Caco-2 (cell line): ENCODE measurements at regions not wholly inside any gene's neighbourhood (a gene's known extent, or its start where the extent isn't known, plus 50 kb on each side); places are given as distances from the start of the nearest gene placed in this dataset.

Experiments
- BruUV-seq: library from RNA; stranded (reverse); fragments of 400-500 nt; replicated peaks from 2 replicates; lab custom pipeline; 2021; lab: Mats Ljungman, UMichigan
- CTCF ChIA-PET: fragments of 300-600 bp; sonication (Branson Sonifier 250); formaldehyde crosslinking; loops from one replicate; lab custom pipeline; 2022; ENCODE audit warnings: antibody characterized with exemption; lab: Charles Lee
- POLR2A ChIA-PET: fragments of 300-600 bp; sonication (Branson Sonifier 250); formaldehyde crosslinking; loops from one replicate; lab custom pipeline; 2022; ENCODE audit warnings: antibody characterized with exemption; lab: Charles Lee
- DNase-seq, 2 experiments: peaks; one replicate each; pipeline versions ENCODE4 v3.0.0 to v3.0.0-alpha.2; 2020 to 2022
- H3K27me3 ChIP-seq: replicated peaks from 2 replicates; pipeline ENCODE4 v1.6.0; 2011; ENCODE audit warnings: low read length; ENCODE audit not compliant: control insufficient read depth, insufficient read depth
- H3K36me3 ChIP-seq: 2 replicates; pipeline ENCODE4 v1.5.1; 2011; ENCODE audit warnings: low read length; ENCODE audit not compliant: control insufficient read depth, insufficient read depth
- H3K4me1 ChIP-seq: fragments of 250-450 bp; sonication (Bioruptor Pico); 2 replicates; pipeline ENCODE4 v1.5.1; 2020; ENCODE audit warnings: mild to moderate bottlenecking
- H3K4me3 ChIP-seq: 2 replicates; pipeline ENCODE4 v1.5.1; 2011; ENCODE audit warnings: low read depth, mild to moderate bottlenecking, control low read depth, low read length
- H3K9me3 ChIP-seq: fragments of 250-450 bp; sonication (Bioruptor Pico); 2 replicates; pipeline ENCODE4 v1.5.1; 2020; ENCODE audit warnings: mild to moderate bottlenecking, moderate library complexity
- H3K27ac Mint-ChIP-seq: one replicate; pipeline ENCODE4 v1.8.0; 2022; ENCODE audit warnings: mixed read lengths; ENCODE audit not compliant: unreplicated experiment
- H3K27me3 Mint-ChIP-seq: one replicate; pipeline ENCODE4 v1.8.0; 2022; ENCODE audit warnings: mixed read lengths; ENCODE audit not compliant: insufficient read depth, unreplicated experiment
- H3K36me3 Mint-ChIP-seq: one replicate; pipeline ENCODE4 v1.8.0; 2022; ENCODE audit warnings: mild to moderate bottlenecking, mixed read lengths; ENCODE audit not compliant: insufficient read depth, unreplicated experiment
- H3K4me1 Mint-ChIP-seq: one replicate; pipeline ENCODE4 v1.8.0; 2022; ENCODE audit warnings: low read depth, mixed read lengths; ENCODE audit not compliant: unreplicated experiment
- H3K4me3 Mint-ChIP-seq: one replicate; pipeline ENCODE4 v1.8.0; 2022; ENCODE audit warnings: mild to moderate bottlenecking, moderate library complexity, mixed read lengths; ENCODE audit not compliant: unreplicated experiment
- H3K9me3 Mint-ChIP-seq: one replicate; pipeline ENCODE4 v1.8.0; 2022; ENCODE audit warnings: mixed read lengths; ENCODE audit not compliant: unreplicated experiment
- intact Hi-C: fragments of 100-400 bp; cut with micrococcal nuclease; formaldehyde crosslinking; loops from one replicate; pipeline ENCODE4 v1.10.0; 2022; ENCODE audit not compliant: unreplicated experiment
- TF ChIP-seq, protein P1 (sequence below), 2 experiments: fragments of 200-600 bp in 1 of 2; IDR thresholded peaks; 1 replicate in 1 of 2; 2 replicates in 1 of 2; pipeline versions ENCODE4 v1.5.1 to v1.8.0; 2011 to 2022; ENCODE audit warnings: antibody characterized with exemption in 1 of 2, control low read depth in 1 of 2, inconsistent platforms in 1 of 2, low read depth in 1 of 2, low read length in 1 of 2, mild to moderate bottlenecking in 1 of 2, moderate library complexity in 1 of 2; ENCODE audit not compliant: insufficient read depth in 1 of 2, severe bottlenecking in 1 of 2, unreplicated experiment in 1 of 2

DNA sequence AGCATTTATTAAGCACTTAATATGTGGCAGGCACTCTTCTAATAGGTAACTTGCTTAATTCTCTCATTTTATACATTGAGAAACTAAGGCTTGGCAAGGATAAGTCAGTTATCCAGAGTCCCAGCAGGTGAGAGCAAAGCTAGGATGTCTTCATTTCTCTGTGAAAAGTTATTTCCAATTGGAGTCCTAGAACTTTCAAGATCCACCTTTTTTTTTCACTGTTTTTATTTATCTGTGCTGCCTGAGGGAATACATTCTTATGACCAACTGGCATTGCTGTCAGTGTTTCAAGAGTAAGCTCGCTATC is 56.2 kb upstream of the ETAA1 start:
- Histone ChIP-seq H3K9me3 (no peaks in the 10 kb centered on the region), H3K36me3 (no peaks in the 10 kb centered on the region), H3K27me3 (no peaks in the 10 kb centered on the region), H3K4me3 (no peak overlapping the region), H3K4me1 (no peaks in the 10 kb centered on the region)
- DNase-seq, result no peak
- H3K4me1 Mint-ChIP-seq, result no peaks in the 10 kb centered on the region
- no TSS peak for BruUV-seq
- H3K9me3 Mint-ChIP-seq, result peaks cover 10% of the 10 kb centered on the region
- peaks cover 10% of the 10 kb centered on the region for H3K27me3 Mint-ChIP-seq
- CTCF ChIA-PET, result no interaction called here
- H3K27ac Mint-ChIP-seq, result no peak overlapping the region
- TF ChIP-seq, protein P1, sequence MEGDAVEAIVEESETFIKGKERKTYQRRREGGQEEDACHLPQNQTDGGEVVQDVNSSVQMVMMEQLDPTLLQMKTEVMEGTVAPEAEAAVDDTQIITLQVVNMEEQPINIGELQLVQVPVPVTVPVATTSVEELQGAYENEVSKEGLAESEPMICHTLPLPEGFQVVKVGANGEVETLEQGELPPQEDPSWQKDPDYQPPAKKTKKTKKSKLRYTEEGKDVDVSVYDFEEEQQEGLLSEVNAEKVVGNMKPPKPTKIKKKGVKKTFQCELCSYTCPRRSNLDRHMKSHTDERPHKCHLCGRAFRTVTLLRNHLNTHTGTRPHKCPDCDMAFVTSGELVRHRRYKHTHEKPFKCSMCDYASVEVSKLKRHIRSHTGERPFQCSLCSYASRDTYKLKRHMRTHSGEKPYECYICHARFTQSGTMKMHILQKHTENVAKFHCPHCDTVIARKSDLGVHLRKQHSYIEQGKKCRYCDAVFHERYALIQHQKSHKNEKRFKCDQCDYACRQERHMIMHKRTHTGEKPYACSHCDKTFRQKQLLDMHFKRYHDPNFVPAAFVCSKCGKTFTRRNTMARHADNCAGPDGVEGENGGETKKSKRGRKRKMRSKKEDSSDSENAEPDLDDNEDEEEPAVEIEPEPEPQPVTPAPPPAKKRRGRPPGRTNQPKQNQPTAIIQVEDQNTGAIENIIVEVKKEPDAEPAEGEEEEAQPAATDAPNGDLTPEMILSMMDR (IDR thresholded peaks at IDR 0.05; ENCODE audit: insufficient read depth in 1 of 2, low read depth in 1 of 2, low read length in 1 of 2, severe bottlenecking in 1 of 2, unreplicated experiment in 1 of 2), result no peak
- POLR2A ChIA-PET, result no interaction called here
- no peaks in the 10 kb centered on the region for H3K36me3 Mint-ChIP-seq
- intact Hi-C loops, result no loop called here
- no peak overlapping the region for H3K4me3 Mint-ChIP-seq

DNA sequence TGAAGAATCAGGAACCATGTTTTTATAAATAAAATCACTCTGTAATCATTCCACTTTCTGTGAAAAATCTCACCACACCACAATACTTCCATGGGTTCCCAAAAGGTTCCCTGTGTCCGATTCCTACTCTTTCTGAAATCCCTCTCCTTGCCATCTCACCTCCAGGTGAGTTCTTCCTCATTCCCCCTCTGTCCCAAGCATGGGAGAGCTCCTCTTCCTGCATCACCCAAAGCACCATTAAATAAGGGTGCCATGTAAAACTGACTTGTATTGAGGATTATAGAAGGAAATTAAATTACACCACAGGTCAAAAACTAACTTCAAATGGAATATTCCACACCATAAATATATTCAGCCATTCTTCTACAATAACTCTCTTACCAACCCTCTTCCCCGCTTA is 55.8 kb upstream of the ETAA1 start:
- TF ChIP-seq, protein P1 (IDR thresholded peaks at IDR 0.05; ENCODE audit: insufficient read depth in 1 of 2, low read depth in 1 of 2, low read length in 1 of 2, severe bottlenecking in 1 of 2, unreplicated experiment in 1 of 2), result no peak
- POLR2A ChIA-PET, result no interaction called here
- CTCF ChIA-PET, result no interaction called here
- Histone ChIP-seq H3K4me1 (no peaks in the 10 kb centered on the region), H3K4me3 (no peak overlapping the region), H3K36me3 (no peaks in the 10 kb centered on the region), H3K27me3 (no peaks in the 10 kb centered on the region), H3K9me3 (no peaks in the 10 kb centered on the region)
- Mint-ChIP-seq H3K4me1 (no peaks in the 10 kb centered on the region), H3K9me3 (peaks cover 10% of the 10 kb centered on the region), H3K27ac (no peak overlapping the region), H3K36me3 (no peaks in the 10 kb centered on the region), H3K27me3 (peaks cover 10% of the 10 kb centered on the region), H3K4me3 (no peak overlapping the region)
- intact Hi-C loops, result no loop called here
- BruUV-seq, result no TSS peak
- no peak for DNase-seq

DNA sequence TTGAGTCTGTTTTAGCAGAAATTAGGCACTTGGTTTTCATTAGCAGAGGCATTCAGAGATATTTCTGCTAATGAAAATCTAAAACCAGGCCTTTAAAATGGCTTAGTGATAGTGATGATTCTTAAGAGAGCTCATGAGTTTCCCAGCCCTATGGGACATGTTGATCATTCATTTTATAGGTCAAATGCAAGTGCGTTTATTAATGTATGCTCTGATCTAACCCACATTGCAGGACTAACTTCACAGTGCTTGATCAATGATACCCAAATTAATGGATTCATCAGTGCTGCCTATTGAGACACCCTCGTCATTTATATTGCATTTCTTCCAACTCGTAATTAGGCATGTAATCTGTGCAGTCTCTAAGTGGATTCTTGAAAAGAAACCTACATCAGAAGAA is 54.7 kb upstream of the ETAA1 start:
- H3K27me3 Mint-ChIP-seq, result peaks cover 10% of the 10 kb centered on the region
- no peaks in the 10 kb centered on the region for H3K4me1 Mint-ChIP-seq
- intact Hi-C loops, result no loop called here

More for the DNA sequence above, 54.7 kb upstream of the ETAA1 start:
- Mint-ChIP-seq H3K27ac (no peak overlapping the region), H3K36me3 (no peaks in the 10 kb centered on the region), H3K9me3 (peaks cover 10% of the 10 kb centered on the region), H3K4me3 (no peak overlapping the region)
- H3K27me3 ChIP-seq, result no peaks in the 10 kb centered on the region
- no peaks in the 10 kb centered on the region for H3K36me3 ChIP-seq
- ChIA-PET POLR2A (no interaction called here), CTCF (no interaction called here)
- BruUV-seq, result no TSS peak
- H3K9me3 ChIP-seq, result no peaks in the 10 kb centered on the region
- DNase-seq, result no peak
- no peak overlapping the region for H3K4me3 ChIP-seq
- TF ChIP-seq, protein P1 (IDR thresholded peaks at IDR 0.05; ENCODE audit: insufficient read depth in 1 of 2, low read depth in 1 of 2, low read length in 1 of 2, severe bottlenecking in 1 of 2, unreplicated experiment in 1 of 2), result no peak
- no peaks in the 10 kb centered on the region for H3K4me1 ChIP-seq
